K562 (cell line): ENCODE measurements at regions not wholly inside any gene's neighbourhood (a gene's known extent, or its start where the extent isn't known, plus 50 kb on each side); places are given as distances from the start of the nearest gene placed in this dataset.

Experiments
- ATAC-seq: fragments of 200-7000 bp; cut with Tn5 transposase; 3 replicates; pipeline ENCODE4 v1.9.1; 2020; ENCODE audit warnings: moderate library complexity
- BruUV-seq: library from RNA; stranded (reverse); fragments of 400-500 nt; replicated peaks from 2 replicates; lab custom pipeline; 2021; lab: Mats Ljungman, UMichigan
- CTCF ChIA-PET: fragments of 300-600 bp; formaldehyde crosslinking; extraction: SDS; loops from one replicate; lab custom pipeline; 2021; ENCODE audit warnings: low intra/inter-chr PET ratio; lab: Yijun Ruan, JAX
- POLR2A ChIA-PET: fragments of 300-600, 350-650 bp; sonication (Branson Sonifier 250); formaldehyde crosslinking; extraction: SDS; loops from one replicate; lab custom pipeline; 2021; ENCODE audit warnings: antibody characterized with exemption, inconsistent platforms; lab: Yijun Ruan, JAX
- DNase-seq, 4 experiments: peaks; one replicate each; pipeline versions ENCODE4 v3.0.0 to v3.0.0-alpha.2; 2011 to 2018; ENCODE audit warnings: low spot score in 3 of 4, mixed read lengths in 3 of 4; ENCODE audit errors: extremely low read depth in 1 of 4
- FAIRE-seq: peaks from 2 replicates; lab custom pipeline; 2011; peaks lifted over from hg19 to GRCh38; lab: Jason Lieb, UNC
- H2AFZ ChIP-seq: 2 replicates; pipeline ENCODE4 v1.6.0; 2011; ENCODE audit warnings: low read depth, low read length, control low read depth, inconsistent platforms
- H3K27ac ChIP-seq: fragments of 200-600 bp; 3 replicates; pipeline ENCODE4 v1.8.0; 2011; ENCODE audit warnings: low read depth, mild to moderate bottlenecking, control low read depth, inconsistent platforms, low read length, moderate library complexity, mixed read lengths; ENCODE audit errors: extremely low read depth
- H3K27me3 ChIP-seq, 2 experiments: fragments of 300-600 bp in 1 of 2; 2 replicates in 1 of 2; 3 replicates in 1 of 2; pipeline versions ENCODE4 v1.6.0 to v1.8.0; 2011; ENCODE audit warnings: inconsistent platforms in 2 of 2, low read length in 2 of 2, mild to moderate bottlenecking in 1 of 2, mixed read lengths in 1 of 2, moderate library complexity in 1 of 2; ENCODE audit not compliant: control insufficient read depth in 2 of 2, insufficient read depth in 2 of 2
- H3K36me3 ChIP-seq: fragments of 300-600 bp; 3 replicates; pipeline ENCODE4 v1.8.0; 2011; ENCODE audit warnings: mild to moderate bottlenecking, low read length, inconsistent platforms; ENCODE audit not compliant: control insufficient read depth, insufficient read depth
- H3K4me1 ChIP-seq, 2 experiments: fragments of 200-600 bp in 1 of 2; replicated peaks in 1 of 2; 2 replicates in 1 of 2; 3 replicates in 1 of 2; pipeline versions ENCODE4 v1.5.1 to v1.8.0; 2011; ENCODE audit warnings: inconsistent platforms in 2 of 2, low read length in 2 of 2, mild to moderate bottlenecking in 1 of 2, mixed read lengths in 1 of 2, moderate library complexity in 1 of 2; ENCODE audit not compliant: control insufficient read depth in 2 of 2, insufficient read depth in 2 of 2
- H3K4me2 ChIP-seq: 2 replicates; pipeline ENCODE4 v1.6.1; 2011; ENCODE audit warnings: low read length, control low read depth, inconsistent platforms, mixed read lengths; ENCODE audit not compliant: insufficient read depth
- H3K4me3 ChIP-seq: fragments of 200-600 bp; sonication (generic), shearing (Covaris generic); 2 replicates; pipeline ENCODE4 v1.5.1; 2016; ENCODE audit warnings: control low read depth, inconsistent platforms
- H3K79me2 ChIP-seq: fragments of 200-600 bp; 3 replicates; pipeline ENCODE4 v1.8.0; 2011; ENCODE audit warnings: low read length, inconsistent platforms; ENCODE audit not compliant: control insufficient read depth, insufficient read depth
- H3K9ac ChIP-seq, 2 experiments: 2 replicates each; pipeline versions ENCODE4 v1.6.0 to v1.6.1; 2011; ENCODE audit warnings: low read depth in 2 of 2, low read length in 2 of 2, control low read depth in 1 of 2, inconsistent platforms in 1 of 2, mild to moderate bottlenecking in 1 of 2, mixed read lengths in 1 of 2; ENCODE audit not compliant: insufficient read depth in 1 of 2
- H3K9me1 ChIP-seq: one replicate; pipeline ENCODE4 v1.6.0; 2011; ENCODE audit warnings: inconsistent platforms, mild to moderate bottlenecking, low read length, moderate library complexity; ENCODE audit not compliant: control insufficient read depth, insufficient read depth
- H3K9me3 ChIP-seq: replicated peaks from 2 replicates; pipeline ENCODE4 v1.5.1; 2011; ENCODE audit warnings: low read depth, low read length, inconsistent platforms; ENCODE audit not compliant: control insufficient read depth, insufficient read depth
- H4K20me1 ChIP-seq: replicated peaks from 2 replicates; pipeline ENCODE4 v1.6.1; 2011; ENCODE audit warnings: low read length, inconsistent platforms, mixed read lengths; ENCODE audit not compliant: control insufficient read depth, insufficient read depth
- BMI1 ChIP-seq: fragments of 150-350 bp; IDR thresholded peaks from 2 replicates; pipeline ENCODE4 v1.6.1; 2014; ENCODE audit warnings: low read length
- ZNF146 ChIP-seq: IDR thresholded peaks from one replicate; pipeline ENCODE4 v1.6.1; 2018; ENCODE audit warnings: missing compliant biosample characterization; ENCODE audit not compliant: unreplicated experiment
- WGBS: fragments of 100-300 bp; shearing (Covaris generic); methylation state at CpG from one replicate; pipeline ENCODE4 v1.1.6; 2016; ENCODE audit warnings: low coverage, mixed read lengths; ENCODE audit not compliant: insufficient coverage; ENCODE audit errors: missing lambda C conversion rate; 5-methylcytosine and 5-hydroxymethylcytosine counted together
- in situ Hi-C: fragments of 300-500 bp; cut with MboI; formaldehyde crosslinking; loops from 4 replicates; pipeline ENCODE4 v1.15.0; 2018; ENCODE audit warnings: inconsistent platforms, mixed read lengths
- intact Hi-C: fragments of 100-400 bp; cut with micrococcal nuclease; formaldehyde crosslinking; loops from 2 replicates; pipeline ENCODE4 v1.14.2; 2022
- TF ChIP-seq, protein P1 (sequence below), 3 experiments: fragments of 200-800 bp in 1 of 3; sonication (Bioruptor generic) in 1 of 3; sonication (generic) in 1 of 3; formaldehyde crosslinking in 1 of 3; IDR thresholded peaks; 2 replicates each; pipeline versions ENCODE4 v1.6.1 to v1.8.0; 2016 to 2022; ENCODE audit warnings: mild to moderate bottlenecking in 2 of 3, missing compliant biosample characterization in 2 of 3, missing genetic modification characterization in 2 of 3, missing genetic modification reagents in 1 of 3
- TF ChIP-seq, protein P2 (sequence below): fragments of 450-650 bp; formaldehyde crosslinking; IDR thresholded peaks from 2 replicates; pipeline ENCODE4 v1.4.0; 2022; ENCODE audit warnings: missing genetic modification characterization
- TF ChIP-seq, protein P3 (sequence below): sonication (generic); formaldehyde crosslinking; IDR thresholded peaks from 2 replicates; pipeline ENCODE4 v1.5.0; 2020; ENCODE audit warnings: missing genetic modification reagents
- TF ChIP-seq, protein P4 (sequence below): fragments of 250-450 bp; sonication (Bioruptor Pico); IDR thresholded peaks from 2 replicates; pipeline ENCODE4 v1.4.0; 2020; ENCODE audit warnings: mild to moderate bottlenecking, moderate library complexity, borderline replicate concordance
- TF ChIP-seq, protein P5 (sequence below): IDR thresholded peaks from 2 replicates; pipeline ENCODE4 v1.6.1; 2012; ENCODE audit warnings: low read depth, low read length, improper control_type of control experiment, borderline replicate concordance

DNA sequence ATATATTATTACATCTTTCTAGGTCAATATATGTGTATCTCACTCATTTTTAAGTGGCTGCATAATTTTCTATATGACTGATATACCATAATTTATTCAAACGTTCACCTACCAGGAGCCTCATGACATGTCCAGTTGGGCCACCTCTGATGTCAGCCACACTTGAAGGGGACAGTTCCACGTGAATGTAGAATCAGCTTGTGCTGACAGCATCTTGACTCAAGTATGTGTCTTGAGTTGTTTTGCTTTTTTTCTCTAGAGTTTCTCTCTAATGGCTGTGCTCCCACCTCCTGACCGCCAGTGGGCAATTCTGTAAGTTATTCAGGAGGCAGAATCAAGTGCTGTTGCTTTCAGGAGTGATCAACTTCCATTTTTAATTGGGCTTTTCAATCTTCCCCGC lies 237.9 kb downstream of the NFKBIZ start:
- Histone ChIP-seq H3K79me2 (no peaks in the 10 kb centered on the region), H3K9me1 (no peaks in the 10 kb centered on the region), H3K4me2 (no peak overlapping the region), H3K4me1 (no peaks in the 10 kb centered on the region), H2AFZ (no peak overlapping the region), H3K27me3 (no peaks in the 10 kb centered on the region), H4K20me1 (no peaks in the 10 kb centered on the region), H3K27ac (no peak overlapping the region), H3K36me3 (no peaks in the 10 kb centered on the region), H3K9ac (no peak overlapping the region), H3K9me3 (no peaks in the 10 kb centered on the region)
- ATAC-seq (no peak), FAIRE-seq (no peak), DNase-seq (no peak)
- intact Hi-C loops (no loop called here), in situ Hi-C loops (no loop called here)
- POLR2A ChIA-PET: no interaction called here
- 0% methylated on average over 4 of the region's 4 CpGs for WGBS
- BruUV-seq: no TSS peak
- TF ChIP-seq, protein P1, sequence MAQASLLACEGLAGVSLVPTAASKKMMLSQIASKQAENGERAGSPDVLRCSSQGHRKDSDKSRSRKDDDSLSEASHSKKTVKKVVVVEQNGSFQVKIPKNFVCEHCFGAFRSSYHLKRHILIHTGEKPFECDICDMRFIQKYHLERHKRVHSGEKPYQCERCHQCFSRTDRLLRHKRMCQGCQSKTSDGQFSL (CRISPR knock-in tag; IDR thresholded peaks at IDR 0.05): no peak
- TF ChIP-seq, protein P1 (tag; IDR thresholded peaks at IDR 0.05): no peak
- TF ChIP-seq, protein P2, sequence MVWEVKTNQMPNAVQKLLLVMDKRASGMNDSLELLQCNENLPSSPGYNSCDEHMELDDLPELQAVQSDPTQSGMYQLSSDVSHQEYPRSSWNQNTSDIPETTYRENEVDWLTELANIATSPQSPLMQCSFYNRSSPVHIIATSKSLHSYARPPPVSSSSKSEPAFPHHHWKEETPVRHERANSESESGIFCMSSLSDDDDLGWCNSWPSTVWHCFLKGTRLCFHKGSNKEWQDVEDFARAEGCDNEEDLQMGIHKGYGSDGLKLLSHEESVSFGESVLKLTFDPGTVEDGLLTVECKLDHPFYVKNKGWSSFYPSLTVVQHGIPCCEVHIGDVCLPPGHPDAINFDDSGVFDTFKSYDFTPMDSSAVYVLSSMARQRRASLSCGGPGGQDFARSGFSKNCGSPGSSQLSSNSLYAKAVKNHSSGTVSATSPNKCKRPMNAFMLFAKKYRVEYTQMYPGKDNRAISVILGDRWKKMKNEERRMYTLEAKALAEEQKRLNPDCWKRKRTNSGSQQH: no peak
- TF ChIP-seq, all 486 proteins: peak for 0
- H3K4me3 ChIP-seq: no peak overlapping the region
- CTCF ChIA-PET: no interaction called here

DNA sequence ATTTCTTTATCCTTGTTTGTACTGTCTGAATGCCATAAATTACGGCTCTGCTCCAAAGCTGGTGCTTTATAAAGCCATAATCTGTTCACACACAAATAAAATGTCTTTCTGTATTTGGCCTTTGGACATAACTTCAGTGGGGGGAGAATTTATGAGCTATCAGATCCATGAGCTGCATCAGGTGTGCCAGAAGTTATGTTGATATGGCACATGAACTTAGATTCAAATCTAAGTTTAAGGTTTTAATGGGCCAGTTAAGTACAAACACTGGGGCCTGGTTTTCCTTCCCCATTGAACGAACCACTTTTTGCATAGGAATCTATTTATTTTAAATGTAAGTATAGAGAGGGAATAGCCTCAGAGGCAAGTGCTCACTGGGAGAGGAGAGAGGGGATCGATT lies 239.9 kb downstream of the NFKBIZ start:
- BruUV-seq: no TSS peak
- no peak overlapping the region for H3K4me3 ChIP-seq
- H3K4me1 ChIP-seq: no peaks in the 10 kb centered on the region
- ATAC-seq (no peak), FAIRE-seq (no peak), DNase-seq (no peak)
- WGBS: 5% methylated on average over 3 of the region's 3 CpGs
- H2AFZ ChIP-seq: no peak overlapping the region
- H3K9me3 ChIP-seq: no peaks in the 10 kb centered on the region
- no peak overlapping the region for H3K4me2 ChIP-seq
- H3K27ac ChIP-seq: no peak overlapping the region
- POLR2A ChIA-PET: interaction anchor here (1.2 kb wide), 1 partner anchor 9 kb away, joined by 3 read pairs; no protein-coding TSS in a partner anchor
- no peaks in the 10 kb centered on the region for H3K9me1 ChIP-seq
- intact Hi-C loops: no loop called here
- no peaks in the 10 kb centered on the region for H3K36me3 ChIP-seq
- no peak overlapping the region for H3K9ac ChIP-seq
- no peaks in the 10 kb centered on the region for H4K20me1 ChIP-seq
- CTCF ChIA-PET: no interaction called here
- in situ Hi-C loops: no loop called here
- no peaks in the 10 kb centered on the region for H3K27me3 ChIP-seq
- no peaks in the 10 kb centered on the region for H3K79me2 ChIP-seq
- TF ChIP-seq, protein P3, sequence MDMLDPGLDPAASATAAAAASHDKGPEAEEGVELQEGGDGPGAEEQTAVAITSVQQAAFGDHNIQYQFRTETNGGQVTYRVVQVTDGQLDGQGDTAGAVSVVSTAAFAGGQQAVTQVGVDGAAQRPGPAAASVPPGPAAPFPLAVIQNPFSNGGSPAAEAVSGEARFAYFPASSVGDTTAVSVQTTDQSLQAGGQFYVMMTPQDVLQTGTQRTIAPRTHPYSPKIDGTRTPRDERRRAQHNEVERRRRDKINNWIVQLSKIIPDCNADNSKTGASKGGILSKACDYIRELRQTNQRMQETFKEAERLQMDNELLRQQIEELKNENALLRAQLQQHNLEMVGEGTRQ (CRISPR knock-in tag): no peak
- no peak for TF ChIP-seq BMI1
- TF ChIP-seq, protein P4, sequence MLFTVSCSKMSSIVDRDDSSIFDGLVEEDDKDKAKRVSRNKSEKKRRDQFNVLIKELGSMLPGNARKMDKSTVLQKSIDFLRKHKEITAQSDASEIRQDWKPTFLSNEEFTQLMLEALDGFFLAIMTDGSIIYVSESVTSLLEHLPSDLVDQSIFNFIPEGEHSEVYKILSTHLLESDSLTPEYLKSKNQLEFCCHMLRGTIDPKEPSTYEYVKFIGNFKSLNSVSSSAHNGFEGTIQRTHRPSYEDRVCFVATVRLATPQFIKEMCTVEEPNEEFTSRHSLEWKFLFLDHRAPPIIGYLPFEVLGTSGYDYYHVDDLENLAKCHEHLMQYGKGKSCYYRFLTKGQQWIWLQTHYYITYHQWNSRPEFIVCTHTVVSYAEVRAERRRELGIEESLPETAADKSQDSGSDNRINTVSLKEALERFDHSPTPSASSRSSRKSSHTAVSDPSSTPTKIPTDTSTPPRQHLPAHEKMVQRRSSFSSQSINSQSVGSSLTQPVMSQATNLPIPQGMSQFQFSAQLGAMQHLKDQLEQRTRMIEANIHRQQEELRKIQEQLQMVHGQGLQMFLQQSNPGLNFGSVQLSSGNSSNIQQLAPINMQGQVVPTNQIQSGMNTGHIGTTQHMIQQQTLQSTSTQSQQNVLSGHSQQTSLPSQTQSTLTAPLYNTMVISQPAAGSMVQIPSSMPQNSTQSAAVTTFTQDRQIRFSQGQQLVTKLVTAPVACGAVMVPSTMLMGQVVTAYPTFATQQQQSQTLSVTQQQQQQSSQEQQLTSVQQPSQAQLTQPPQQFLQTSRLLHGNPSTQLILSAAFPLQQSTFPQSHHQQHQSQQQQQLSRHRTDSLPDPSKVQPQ (CRISPR knock-in tag): no peak
- TF ChIP-seq, protein P5, sequence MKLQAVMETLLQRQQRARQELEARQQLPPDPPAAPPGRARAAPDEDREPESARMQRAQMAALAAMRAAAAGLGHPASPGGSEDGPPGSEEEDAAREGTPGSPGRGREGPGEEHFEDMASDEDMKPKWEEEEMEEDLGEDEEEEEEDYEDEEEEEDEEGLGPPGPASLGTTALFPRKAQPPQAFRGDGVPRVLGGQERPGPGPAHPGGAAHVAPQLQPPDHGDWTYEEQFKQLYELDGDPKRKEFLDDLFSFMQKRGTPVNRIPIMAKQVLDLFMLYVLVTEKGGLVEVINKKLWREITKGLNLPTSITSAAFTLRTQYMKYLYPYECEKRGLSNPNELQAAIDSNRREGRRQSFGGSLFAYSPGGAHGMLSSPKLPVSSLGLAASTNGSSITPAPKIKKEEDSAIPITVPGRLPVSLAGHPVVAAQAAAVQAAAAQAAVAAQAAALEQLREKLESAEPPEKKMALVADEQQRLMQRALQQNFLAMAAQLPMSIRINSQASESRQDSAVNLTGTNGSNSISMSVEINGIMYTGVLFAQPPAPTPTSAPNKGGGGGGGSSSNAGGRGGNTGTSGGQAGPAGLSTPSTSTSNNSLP: no peak
- no peak for TF ChIP-seq ZNF146 (CRISPR knock-in tag)
